ENCODE measurements at regions not wholly inside any gene's neighbourhood (a gene's known extent, or its start where the extent isn't known, plus 50 kb on each side); places are given as distances from the start of the nearest gene placed in this dataset.
"Not testable (repeated sequence)": the region's sequence is repeated elsewhere in the genome, so short reads cannot be mapped to it uniquely, and the experiment has no call there.

DNA sequence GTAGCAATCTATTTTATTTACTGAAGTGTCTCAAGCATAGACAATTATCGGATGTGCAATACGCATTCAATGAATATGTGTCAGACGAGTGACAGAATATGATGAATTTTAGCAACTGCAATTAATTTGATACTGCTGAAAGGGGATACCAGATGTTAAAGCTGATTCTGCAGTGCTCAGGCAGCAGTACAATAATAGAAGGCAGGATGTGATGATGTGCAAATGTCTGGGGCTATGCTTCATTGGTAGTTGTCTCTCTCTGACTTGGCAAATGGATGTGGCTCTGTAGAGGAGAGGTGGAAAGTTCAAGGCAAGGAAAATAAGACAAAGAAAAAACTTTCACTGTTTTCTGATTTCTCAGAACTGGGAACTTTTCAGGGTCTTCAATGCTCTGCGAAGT, 721.2 kb downstream of the CDH18 start:
- no peaks in the 10 kb centered on the region for H3K36me3 ChIP-seq
- no peak overlapping the region for H3K4me3 ChIP-seq
- 83 to 90% methylated on average over 4 of the region's 4 CpGs for WGBS, 2 donors
- DNase-seq (no peak), FAIRE-seq (no peak), ATAC-seq (no peak)
- H3K27ac ChIP-seq, result no peak overlapping the region
- intact Hi-C loops (cut with DNase I), result no loop called here
- TF ChIP-seq, protein P1, sequence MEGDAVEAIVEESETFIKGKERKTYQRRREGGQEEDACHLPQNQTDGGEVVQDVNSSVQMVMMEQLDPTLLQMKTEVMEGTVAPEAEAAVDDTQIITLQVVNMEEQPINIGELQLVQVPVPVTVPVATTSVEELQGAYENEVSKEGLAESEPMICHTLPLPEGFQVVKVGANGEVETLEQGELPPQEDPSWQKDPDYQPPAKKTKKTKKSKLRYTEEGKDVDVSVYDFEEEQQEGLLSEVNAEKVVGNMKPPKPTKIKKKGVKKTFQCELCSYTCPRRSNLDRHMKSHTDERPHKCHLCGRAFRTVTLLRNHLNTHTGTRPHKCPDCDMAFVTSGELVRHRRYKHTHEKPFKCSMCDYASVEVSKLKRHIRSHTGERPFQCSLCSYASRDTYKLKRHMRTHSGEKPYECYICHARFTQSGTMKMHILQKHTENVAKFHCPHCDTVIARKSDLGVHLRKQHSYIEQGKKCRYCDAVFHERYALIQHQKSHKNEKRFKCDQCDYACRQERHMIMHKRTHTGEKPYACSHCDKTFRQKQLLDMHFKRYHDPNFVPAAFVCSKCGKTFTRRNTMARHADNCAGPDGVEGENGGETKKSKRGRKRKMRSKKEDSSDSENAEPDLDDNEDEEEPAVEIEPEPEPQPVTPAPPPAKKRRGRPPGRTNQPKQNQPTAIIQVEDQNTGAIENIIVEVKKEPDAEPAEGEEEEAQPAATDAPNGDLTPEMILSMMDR (IDR thresholded peaks at IDR 0.05), result no peak
- H3K9me3 ChIP-seq, result no peaks in the 10 kb centered on the region
- H3K27me3 ChIP-seq, result no peaks in the 10 kb centered on the region
- no peaks in the 10 kb centered on the region for H3K4me1 ChIP-seq

DNA sequence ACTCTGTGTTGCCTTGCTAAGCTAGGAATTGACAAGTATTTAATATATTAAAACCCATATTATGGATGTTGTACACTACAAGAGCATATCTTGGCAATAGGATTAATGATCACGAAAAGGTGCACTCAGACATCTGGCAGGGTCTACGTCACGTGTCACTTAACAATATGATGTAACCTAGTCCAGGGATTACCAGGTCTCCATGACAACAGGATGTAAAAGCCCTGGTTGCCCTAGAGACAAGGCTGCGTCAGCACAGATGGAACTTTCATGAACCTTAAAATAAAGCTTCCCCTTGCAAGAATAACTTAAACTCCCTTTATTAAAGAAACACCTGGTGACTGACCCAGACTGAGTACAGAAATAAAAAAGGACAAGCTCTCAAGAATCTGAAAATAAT, 717.8 kb downstream of the CDH18 start:
- WGBS, 2 donors, result 85 to 88% methylated on average over 4 of the region's 4 CpGs
- intact Hi-C loops (cut with DNase I), result no loop called here
- DNase-seq, result no peak
- Histone ChIP-seq H3K4me3 (no peak overlapping the region), H3K4me1 (no peaks in the 10 kb centered on the region), H3K27me3 (no peaks in the 10 kb centered on the region), H3K9me3 (no peaks in the 10 kb centered on the region), H3K27ac (no peak overlapping the region), H3K36me3 (no peaks in the 10 kb centered on the region)
- TF ChIP-seq, protein P1 (IDR thresholded peaks at IDR 0.05), result no peak
- FAIRE-seq, result no peak
- ATAC-seq, result peak in 2 of 4 donors; percentile 35 to 37

DNA sequence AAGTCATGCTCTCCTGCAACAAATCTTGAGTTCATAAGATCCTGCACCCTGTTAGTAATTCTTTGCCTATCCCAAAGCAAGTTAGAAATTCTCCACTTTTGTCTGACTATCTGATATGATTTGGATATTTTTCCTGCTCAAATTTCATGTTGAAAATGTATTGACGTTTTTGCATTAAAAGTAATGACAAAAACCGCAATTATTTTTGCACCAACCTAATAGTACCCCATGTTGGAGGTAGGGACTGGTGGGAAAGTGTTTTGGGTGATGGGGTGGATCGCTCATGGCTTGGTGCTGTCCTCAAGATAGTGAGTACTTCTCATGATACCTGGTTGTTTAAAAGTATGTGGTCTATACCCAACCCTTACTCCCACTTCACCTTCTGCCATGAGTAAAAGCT, 713.4 kb downstream of the CDH18 start:
- Histone ChIP-seq H3K4me1 (no peaks in the 10 kb centered on the region), H3K27ac (no peak overlapping the region), H3K36me3 (no peaks in the 10 kb centered on the region), H3K4me3 (no peak overlapping the region), H3K27me3 (no peaks in the 10 kb centered on the region), H3K9me3 (no peaks in the 10 kb centered on the region)
- intact Hi-C loops (cut with DNase I), result no loop called here
- TF ChIP-seq, protein P1 (IDR thresholded peaks at IDR 0.05), result no peak
- ATAC-seq, result no peak
- DNase-seq, result no peak
- WGBS, 2 donors, result 71 to 78% methylated on average over 3 of the region's 3 CpGs
- FAIRE-seq, result no peak

DNA sequence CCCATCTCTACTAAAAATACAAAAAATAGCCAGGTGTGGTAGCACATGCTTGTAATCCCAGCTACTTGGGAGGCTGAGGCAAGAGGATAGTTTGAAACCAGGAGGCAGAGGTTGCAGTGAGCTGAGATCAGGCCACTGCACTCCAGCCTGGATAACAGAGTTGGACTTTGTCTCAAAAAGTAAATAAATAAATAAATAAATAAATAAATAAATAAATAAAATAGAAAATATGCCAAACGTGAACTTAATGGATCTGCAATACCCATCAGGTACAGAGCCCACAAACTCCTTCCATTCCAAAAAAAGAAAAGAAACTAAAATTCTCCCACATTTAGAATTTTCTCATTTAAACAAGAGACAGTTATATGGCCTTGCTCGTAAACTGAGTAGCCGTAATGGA, 702.7 kb downstream of the CDH18 start:
- DNase-seq, result no peak
- no peak for ATAC-seq
- WGBS, 2 donors, result 88 to 91% methylated on average over 3 of the region's 3 CpGs
- no peak overlapping the region for H3K27ac ChIP-seq
- H3K36me3 ChIP-seq, result no peaks in the 10 kb centered on the region
- TF ChIP-seq, protein P1 (IDR thresholded peaks at IDR 0.05), result no peak
- H3K9me3 ChIP-seq, result no peaks in the 10 kb centered on the region
- H3K4me1 ChIP-seq, result no peaks in the 10 kb centered on the region
- H3K27me3 ChIP-seq, result no peaks in the 10 kb centered on the region
- H3K4me3 ChIP-seq, result no peak overlapping the region
- no peak for FAIRE-seq
- intact Hi-C loops (cut with DNase I), result loop anchor here in 1 of 3 donors (5.0 kb wide), 1 partner anchor 273 kb away; no protein-coding TSS in a partner anchor

DNA sequence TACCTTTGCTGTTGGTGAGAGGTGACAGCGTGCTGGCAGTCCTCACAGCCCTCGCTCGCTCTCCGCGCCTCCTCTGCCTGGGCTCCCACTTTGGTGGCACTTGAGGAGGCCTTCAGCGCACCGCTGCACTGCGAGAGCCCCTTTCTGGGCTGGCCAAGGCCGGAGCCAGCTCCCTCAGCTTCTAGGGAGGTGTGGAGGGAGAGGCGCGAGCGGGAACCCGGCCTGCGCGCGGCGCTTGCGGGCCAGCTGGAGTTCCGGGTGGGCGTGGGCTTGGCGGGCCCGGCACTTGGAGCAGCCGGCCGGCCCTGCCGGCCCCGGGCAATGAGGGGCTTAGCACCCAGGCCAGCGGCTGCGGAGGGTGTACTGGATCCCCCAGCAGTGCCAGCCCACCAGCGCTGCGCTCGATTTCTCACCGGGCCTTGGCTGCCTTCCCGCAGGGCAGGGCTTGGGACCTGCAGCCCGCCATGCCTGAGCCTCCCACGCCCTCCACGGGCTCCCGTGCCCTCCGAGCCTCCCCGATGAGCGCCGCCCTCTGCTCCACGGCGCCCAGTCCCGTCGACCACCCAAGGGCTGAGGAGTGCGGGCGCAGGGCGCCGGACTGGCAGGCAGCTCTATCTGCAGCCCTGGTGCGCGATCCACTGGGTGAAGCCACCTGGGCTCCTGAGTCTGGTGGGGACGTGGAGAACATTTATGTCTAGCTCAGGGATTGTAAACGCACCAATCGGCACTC, 700.3 kb downstream of the CDH18 start:
- DNase-seq, result peak in 2 of 6 donors; percentile 15 to 68
- not testable (repeated sequence) for FAIRE-seq, ATAC-seq, H3K9me3 ChIP-seq, H3K4me1 ChIP-seq, H3K27me3 ChIP-seq, H3K36me3 ChIP-seq, H3K4me3 ChIP-seq, H3K27ac ChIP-seq
- intact Hi-C loops (cut with DNase I), result loop anchor here in 1 of 3 donors (5.0 kb wide), 1 partner anchor 275 kb away; no protein-coding TSS in a partner anchor
- 95% methylated on average over 41 to 54 of the region's 54 CpGs for WGBS, 2 donors

DNA sequence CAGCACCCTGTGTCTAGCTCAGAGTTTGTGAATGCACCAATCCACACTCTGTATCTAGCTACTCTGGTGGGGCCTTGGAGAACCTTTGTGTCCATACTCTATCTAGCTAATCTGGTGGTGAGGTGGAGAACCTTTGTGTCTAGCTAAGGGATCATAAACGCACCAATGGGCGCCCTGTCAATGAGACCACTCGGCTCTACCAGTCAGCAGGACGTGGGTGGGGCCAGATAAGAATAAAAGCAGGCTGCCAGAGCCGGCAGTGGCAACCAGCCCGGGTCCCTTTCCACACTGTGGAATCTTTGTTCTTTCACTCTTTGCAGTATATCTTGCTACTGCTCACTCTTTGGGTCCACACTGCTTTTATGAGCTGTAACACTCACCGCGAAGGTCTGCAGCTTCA, 699.7 kb downstream of the CDH18 start:
- not testable (repeated sequence) for ATAC-seq, H3K36me3 ChIP-seq, DNase-seq, H3K4me1 ChIP-seq, H3K27ac ChIP-seq, H3K4me3 ChIP-seq, FAIRE-seq, H3K9me3 ChIP-seq, H3K27me3 ChIP-seq
- WGBS, 2 donors, result 89 to 92% methylated on average over 8 of the region's 8 CpGs
- intact Hi-C loops (cut with DNase I), result loop anchor here in 1 of 3 donors (5.0 kb wide), 1 partner anchor 276 kb away; no protein-coding TSS in a partner anchor
